ENCODE measurements at regions not wholly inside any gene's neighbourhood (a gene's known extent, or its start where the extent isn't known, plus 50 kb on each side); places are given as distances from the start of the nearest gene placed in this dataset.

DNA sequence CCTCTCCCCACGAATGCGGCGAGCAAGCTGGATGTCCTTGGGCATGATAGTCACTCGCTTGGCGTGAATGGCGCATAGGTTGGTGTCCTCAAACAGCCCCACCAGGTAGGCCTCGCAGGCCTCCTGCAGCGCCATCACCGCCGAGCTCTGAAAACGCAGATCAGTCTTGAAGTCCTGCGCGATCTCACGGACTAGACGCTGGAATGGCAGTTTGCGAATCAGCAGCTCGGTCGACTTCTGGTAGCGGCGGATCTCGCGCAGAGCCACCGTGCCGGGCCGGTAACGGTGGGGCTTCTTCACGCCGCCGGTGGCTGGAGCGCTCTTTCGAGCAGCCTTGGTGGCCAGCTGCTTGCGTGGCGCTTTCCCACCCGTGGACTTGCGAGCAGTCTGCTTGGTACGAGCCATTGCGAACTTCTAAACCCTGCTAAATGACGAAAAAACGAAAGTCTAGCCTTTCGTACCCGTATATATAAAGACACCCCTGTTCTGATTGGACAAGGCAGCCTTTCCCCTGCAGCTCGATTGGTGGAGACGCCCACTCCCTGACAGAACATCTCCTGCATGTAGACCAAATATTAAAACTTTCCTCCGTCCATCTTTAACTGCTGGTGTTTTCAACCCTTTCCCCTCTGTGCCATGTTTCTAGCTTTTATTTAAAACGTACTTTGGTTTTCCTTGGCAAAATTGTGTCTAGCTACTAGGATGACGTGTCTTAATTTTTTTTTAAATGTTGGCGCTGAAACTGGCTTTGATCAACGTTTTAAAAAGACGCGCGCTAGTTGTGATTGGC, 109.8 kb downstream of the HFE start:
- intact Hi-C loops (cut with DNase I): loop anchor here in 7 of 10 donors (5.0 to 10.0 kb wide), 7 partner anchors 40 to 175 kb away; a partner anchor contains a TSS
- peak; percentile 75 to 82 (median 79) for DNase-seq
- no peaks in the 10 kb centered on the region for H3K36me3 ChIP-seq
- H3K4me1 ChIP-seq: peaks cover 0 to 46% (median 20%) of the 10 kb centered on the region in 12 donors
- ATAC-seq: peak; percentile 37 to 79 (median 66)
- no peaks in the 10 kb centered on the region for H3K9me3 ChIP-seq
- peak overlapping the region; percentile 15 to 77 (median 69) for H3K4me3 ChIP-seq
- H3K27me3 ChIP-seq: peaks cover 0 to 18% (median 0%) of the 10 kb centered on the region in 9 donors
- H3K27ac ChIP-seq: peak overlapping the region in 11 of 12 donors; percentile 60 to 96 (median 84)
- peak in 1 of 2 donors; percentile 82 for TF ChIP-seq POLR2A (IDR thresholded peaks at IDR 0.05)
- TF ChIP-seq, protein P1, sequence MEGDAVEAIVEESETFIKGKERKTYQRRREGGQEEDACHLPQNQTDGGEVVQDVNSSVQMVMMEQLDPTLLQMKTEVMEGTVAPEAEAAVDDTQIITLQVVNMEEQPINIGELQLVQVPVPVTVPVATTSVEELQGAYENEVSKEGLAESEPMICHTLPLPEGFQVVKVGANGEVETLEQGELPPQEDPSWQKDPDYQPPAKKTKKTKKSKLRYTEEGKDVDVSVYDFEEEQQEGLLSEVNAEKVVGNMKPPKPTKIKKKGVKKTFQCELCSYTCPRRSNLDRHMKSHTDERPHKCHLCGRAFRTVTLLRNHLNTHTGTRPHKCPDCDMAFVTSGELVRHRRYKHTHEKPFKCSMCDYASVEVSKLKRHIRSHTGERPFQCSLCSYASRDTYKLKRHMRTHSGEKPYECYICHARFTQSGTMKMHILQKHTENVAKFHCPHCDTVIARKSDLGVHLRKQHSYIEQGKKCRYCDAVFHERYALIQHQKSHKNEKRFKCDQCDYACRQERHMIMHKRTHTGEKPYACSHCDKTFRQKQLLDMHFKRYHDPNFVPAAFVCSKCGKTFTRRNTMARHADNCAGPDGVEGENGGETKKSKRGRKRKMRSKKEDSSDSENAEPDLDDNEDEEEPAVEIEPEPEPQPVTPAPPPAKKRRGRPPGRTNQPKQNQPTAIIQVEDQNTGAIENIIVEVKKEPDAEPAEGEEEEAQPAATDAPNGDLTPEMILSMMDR (IDR thresholded peaks at IDR 0.05): no peak
- 3 to 5% (median 4%) methylated on average over 22 to 51 of the region's 51 CpGs for WGBS, 4 donors

DNA sequence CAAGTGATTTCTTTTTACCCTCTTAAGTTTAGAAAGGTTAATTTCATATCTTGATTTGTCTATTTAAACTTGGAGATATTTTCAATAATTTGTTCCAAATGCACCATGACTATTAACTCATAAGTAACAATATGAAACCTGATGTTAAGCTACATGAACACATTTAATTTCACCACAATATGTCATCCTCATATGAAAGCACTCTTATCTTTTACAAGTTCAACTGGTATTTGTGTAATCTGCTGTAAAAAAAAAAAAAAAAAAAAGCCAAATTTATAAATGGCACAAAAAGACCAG, 110.4 kb downstream of the HFE start:
- intact Hi-C loops (cut with DNase I): loop anchor here in 7 of 10 donors (5.0 to 10.0 kb wide), 7 partner anchors 40 to 175 kb away; a partner anchor contains a TSS
- DNase-seq (no peak), ATAC-seq (no peak)
- Histone ChIP-seq H3K4me3 (peak overlapping the region in 11 of 12 donors; percentile 50 to 77 (median 70)), H3K27me3 (peaks cover 0 to 18% (median 0%) of the 10 kb centered on the region in 9 donors), H3K4me1 (peaks cover 0 to 46% (median 20%) of the 10 kb centered on the region in 12 donors), H3K36me3 (no peaks in the 10 kb centered on the region), H3K9me3 (no peaks in the 10 kb centered on the region), H3K27ac (peak overlapping the region in 7 of 12 donors; percentile 81 to 96 (median 92))
- no peak for TF ChIP-seq POLR2A (IDR thresholded peaks at IDR 0.05)
- TF ChIP-seq, protein P1 (IDR thresholded peaks at IDR 0.05): no peak

DNA sequence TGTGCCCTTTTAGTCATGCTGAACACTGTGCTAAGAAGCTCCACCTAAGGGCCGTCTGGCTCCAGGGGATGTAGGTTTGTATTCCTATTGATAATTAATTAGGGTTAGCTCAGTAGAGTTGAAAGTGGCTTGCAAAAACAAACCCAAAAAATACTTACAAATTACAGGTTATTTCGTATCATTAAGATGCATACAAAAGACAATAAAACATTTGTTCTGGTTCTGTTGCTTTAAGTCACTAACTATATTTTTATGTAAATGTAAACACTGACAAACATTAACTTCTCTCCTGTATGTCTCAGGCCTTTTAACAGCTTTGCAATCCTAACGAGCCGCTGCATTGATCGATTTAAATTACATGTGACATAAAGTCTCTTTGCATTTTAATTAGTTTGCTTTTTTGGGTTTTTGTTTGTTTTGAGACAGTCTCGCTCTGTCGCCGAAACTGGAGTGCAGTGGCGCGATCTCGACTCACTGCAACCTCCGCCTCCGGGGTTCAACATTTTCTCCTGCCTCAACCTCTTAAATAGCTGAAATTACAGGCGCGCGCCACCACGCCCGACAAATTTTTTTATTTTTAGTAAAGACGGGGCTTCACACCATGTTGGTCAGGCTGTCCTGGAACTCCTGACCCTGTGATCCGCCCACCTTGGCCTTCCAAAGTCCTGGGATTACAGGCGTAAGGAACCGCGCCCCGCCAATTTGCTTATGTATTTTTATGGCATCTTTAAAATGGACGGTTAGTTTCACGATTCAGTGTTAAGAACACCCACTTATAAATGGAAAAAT, 110.9 kb downstream of the HFE start:
- 3 to 6% (median 4%) methylated on average over 26 of the region's 26 CpGs for WGBS, 4 donors
- Histone ChIP-seq H3K27ac (peak overlapping the region; percentile 62 to 96 (median 89)), H3K9me3 (no peaks in the 10 kb centered on the region), H3K36me3 (no peaks in the 10 kb centered on the region), H3K4me3 (peak overlapping the region; percentile 44 to 77 (median 69)), H3K4me1 (peaks cover 0 to 48% (median 20%) of the 10 kb centered on the region in 12 donors), H3K27me3 (peaks cover 0 to 22% (median 0%) of the 10 kb centered on the region in 9 donors)
- intact Hi-C loops (cut with DNase I): loop anchor here in 7 of 10 donors (2.0 to 10.0 kb wide), 9 partner anchors 39 to 176 kb away; a partner anchor contains a TSS
- no peak for ATAC-seq
- TF ChIP-seq POLR2A (IDR thresholded peaks at IDR 0.05): no peak
- TF ChIP-seq, protein P1 (IDR thresholded peaks at IDR 0.05): no peak
- DNase-seq: peak in 1 of 5 donors; percentile 26

DNA sequence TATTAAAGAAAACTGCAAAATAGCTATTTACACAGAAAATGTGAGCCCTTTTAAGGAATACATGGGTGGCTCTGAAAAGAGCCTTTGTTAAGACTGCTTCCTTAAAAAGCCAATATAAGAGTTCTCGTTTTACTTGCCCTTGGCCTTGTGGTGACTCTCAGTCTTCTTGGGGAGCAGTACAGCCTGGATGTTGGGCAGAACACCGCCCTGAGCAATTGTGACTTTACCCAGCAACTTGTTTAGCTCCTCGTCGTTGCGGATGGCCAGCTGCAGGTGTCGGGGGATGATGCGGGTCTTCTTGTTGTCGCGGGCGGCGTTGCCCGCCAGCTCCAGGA, 111.5 kb downstream of the HFE start:
- ATAC-seq (peak; percentile 3 to 17 (median 6)), DNase-seq (no peak)
- Histone ChIP-seq H3K9me3 (no peaks in the 10 kb centered on the region), H3K27ac (peak overlapping the region; percentile 62 to 96 (median 89)), H3K36me3 (no peaks in the 10 kb centered on the region), H3K27me3 (peaks cover 0 to 21% (median 0%) of the 10 kb centered on the region in 9 donors), H3K4me3 (peak overlapping the region; percentile 44 to 77 (median 69)), H3K4me1 (peaks cover 0 to 54% (median 22%) of the 10 kb centered on the region in 12 donors)
- intact Hi-C loops (cut with DNase I): loop anchor here in 7 of 10 donors (2.0 to 10.0 kb wide), 9 partner anchors 40 to 176 kb away; a partner anchor contains a TSS
- 0 to 1% (median 0%) methylated on average over 6 to 12 of the region's 12 CpGs for WGBS, 4 donors
- TF ChIP-seq POLR2A (IDR thresholded peaks at IDR 0.05): no peak
- TF ChIP-seq, protein P1 (IDR thresholded peaks at IDR 0.05): no peak
